PC-3 (cell line): ENCODE measurements at regions not wholly inside any gene's neighbourhood (a gene's known extent, or its start where the extent isn't known, plus 50 kb on each side); places are given as distances from the start of the nearest gene placed in this dataset.

ENCODE experiments used
- ATAC-seq: fragments of 200-7000 bp; cut with Tn5 transposase; 2 replicates; pipeline ENCODE4 v1.9.1; 2020; ENCODE audit warnings: mild to moderate bottlenecking, moderate library complexity
- BruUV-seq: library from RNA; stranded (reverse); fragments of 400-500 nt; replicated peaks from 2 replicates; lab custom pipeline; 2021; lab: Mats Ljungman, UMichigan
- CTCF ChIA-PET: fragments of 300-600 bp; sonication (Branson Sonifier 250); formaldehyde crosslinking; loops from one replicate; lab custom pipeline; 2022; ENCODE audit warnings: antibody characterized with exemption; lab: Charles Lee
- POLR2A ChIA-PET: fragments of 300-600 bp; sonication (Branson Sonifier 250); formaldehyde crosslinking; loops from one replicate; lab custom pipeline; 2022; ENCODE audit warnings: antibody characterized with exemption; ENCODE audit not compliant: unreplicated experiment; lab: Charles Lee
- DNase-seq: peaks from one replicate; pipeline ENCODE4 v3.0.0-alpha.2; 2015
- H2AFZ ChIP-seq: fragments of 300-600 bp; sonication (generic); 2 replicates; pipeline ENCODE4 v1.6.0; 2016; ENCODE audit warnings: antibody characterized with exemption, low read length
- H3F3A ChIP-seq: fragments of 300-600 bp; sonication (generic); one replicate; pipeline ENCODE4 v1.6.0; 2017; ENCODE audit warnings: antibody characterized with exemption, low read length, control low read depth, mild to moderate bottlenecking; ENCODE audit not compliant: unreplicated experiment
- H3K27ac ChIP-seq: fragments of 300-600 bp; sonication (generic); 2 replicates; pipeline ENCODE4 v1.5.1; 2016; ENCODE audit warnings: mild to moderate bottlenecking, low read length
- H3K27me3 ChIP-seq: fragments of 300-600 bp; sonication (generic); 2 replicates; pipeline ENCODE4 v1.6.1; 2016; ENCODE audit warnings: low read length, mixed read lengths
- H3K36me3 ChIP-seq: fragments of 300-600 bp; sonication (generic); 2 replicates; pipeline ENCODE4 v1.6.1; 2016; ENCODE audit warnings: low read depth, mixed run types, low read length, mixed read lengths
- H3K4me1 ChIP-seq: fragments of 300-600 bp; sonication (generic); 2 replicates; pipeline ENCODE4 v1.5.1; 2016; ENCODE audit warnings: low read length; ENCODE audit not compliant: insufficient read depth
- H3K4me2 ChIP-seq: fragments of 300-600 bp; sonication (generic); 2 replicates; pipeline ENCODE4 v1.6.0; 2016; ENCODE audit warnings: low read length
- H3K4me3 ChIP-seq: fragments of 300-600 bp; sonication (generic); 2 replicates; pipeline ENCODE4 v1.5.1; 2016; ENCODE audit warnings: mild to moderate bottlenecking, low read length, mixed read lengths
- H3K79me2 ChIP-seq: fragments of 300-600 bp; sonication (generic); 2 replicates; pipeline ENCODE4 v1.6.1; 2017; ENCODE audit warnings: low read length, mixed read lengths
- H3K9ac ChIP-seq: fragments of 300-600 bp; sonication (generic); 2 replicates; pipeline ENCODE4 v1.6.0; 2016; ENCODE audit warnings: mild to moderate bottlenecking, low read length
- H3K9me2 ChIP-seq: fragments of 300-600 bp; sonication (generic); replicated peaks from 2 replicates; pipeline ENCODE4 v1.6.1; 2016; ENCODE audit warnings: mixed run types, low read length, mixed read lengths
- H3K9me3 ChIP-seq: fragments of 300-600 bp; sonication (generic); 2 replicates; pipeline ENCODE4 v1.6.1; 2016; ENCODE audit warnings: low read length, mixed read lengths
- H4K20me1 ChIP-seq: fragments of 300-600 bp; sonication (generic); 2 replicates; pipeline ENCODE4 v1.6.1; 2016; ENCODE audit warnings: low read length, mixed read lengths
- CTCF ChIP-seq: fragments of 300-600 bp; sonication (generic); conservative IDR thresholded peaks from 2 replicates; pipeline ENCODE4 v1.5.1; 2017; ENCODE audit warnings: antibody characterized with exemption, low read depth, mild to moderate bottlenecking, low read length
- EZH2 ChIP-seq: fragments of 300-600 bp; sonication (generic); IDR thresholded peaks from one replicate; pipeline ENCODE4 v1.6.1; 2017; ENCODE audit warnings: antibody characterized with exemption, mild to moderate bottlenecking, low read length; ENCODE audit not compliant: unreplicated experiment
- EZH2phosphoT487 ChIP-seq: fragments of 300-600 bp; sonication (generic); IDR thresholded peaks from 2 replicates; pipeline ENCODE4 v1.6.1; 2018; ENCODE audit warnings: mild to moderate bottlenecking, antibody characterized with exemption, low read length, borderline replicate concordance
- intact Hi-C: fragments of 100-400 bp; cut with micrococcal nuclease; formaldehyde crosslinking; loops from 2 replicates; pipeline ENCODE4 v1.9.0; 2023

- no peak overlapping the region for H3K4me3 ChIP-seq
- intact Hi-C loops, result loop anchor here (10.0 kb wide), 1 partner anchor 125 kb away; no protein-coding TSS in a partner anchor
Observed at GRCh38 chr5:17379100-17379951, 118.7 kb upstream of the TAF11L2 start.

GRCh38 chr5:17381932-17382331 lies 116.1 kb upstream of the TAF11L2 start:
- no peaks in the 10 kb centered on the region for H3F3A ChIP-seq
- H3K79me2 ChIP-seq, result no peaks in the 10 kb centered on the region
- intact Hi-C loops, result no loop called here
- no peaks in the 10 kb centered on the region for H3K36me3 ChIP-seq
- no peaks in the 10 kb centered on the region for H3K27me3 ChIP-seq
- no peak overlapping the region for H3K4me3 ChIP-seq
- BruUV-seq, result no TSS peak
- H3K4me2 ChIP-seq, result no peak overlapping the region
- ATAC-seq (no peak), DNase-seq (no peak)
- TF ChIP-seq CTCF (no peak), EZH2 (no peak), EZH2phosphoT487 (no peak)
- CTCF ChIA-PET, result no interaction called here
- POLR2A ChIA-PET, result no interaction called here
- no peak overlapping the region for H3K27ac ChIP-seq
- H3K4me1 ChIP-seq, result peaks cover 34% of the 10 kb centered on the region
- no peak overlapping the region for H3K9ac ChIP-seq
- H2AFZ ChIP-seq, result no peak overlapping the region
- no peaks in the 10 kb centered on the region for H3K9me2 ChIP-seq
- no peaks in the 10 kb centered on the region for H3K9me3 ChIP-seq
- H4K20me1 ChIP-seq, result no peaks in the 10 kb centered on the region

More at GRCh38 chr5:17379100-17379951, 118.7 kb upstream of the TAF11L2 start:
- no peak overlapping the region for H3K9ac ChIP-seq
- peak overlapping the region; percentile 21; the same call in 1 of the 2 replicates for H3K4me2 ChIP-seq
- no peaks in the 10 kb centered on the region for H3F3A ChIP-seq
- H3K9me2 ChIP-seq, result no peaks in the 10 kb centered on the region
- no peaks in the 10 kb centered on the region for H4K20me1 ChIP-seq
- DNase-seq, result peak; percentile 76
- no TSS peak for BruUV-seq
- no peak for ATAC-seq
- no peaks in the 10 kb centered on the region for H3K27me3 ChIP-seq
- no peak overlapping the region for H2AFZ ChIP-seq
- H3K79me2 ChIP-seq, result no peaks in the 10 kb centered on the region
- CTCF ChIA-PET, result no interaction called here
- peaks cover 45% of the 10 kb centered on the region for H3K4me1 ChIP-seq
- H3K9me3 ChIP-seq, result no peaks in the 10 kb centered on the region
- no peak for TF ChIP-seq EZH2
- no peak for TF ChIP-seq CTCF
- TF ChIP-seq EZH2phosphoT487, result no peak
- POLR2A ChIA-PET, result no interaction called here
- no peaks in the 10 kb centered on the region for H3K36me3 ChIP-seq
- no peak overlapping the region for H3K27ac ChIP-seq

- intact Hi-C loops, result no loop called here
- H3K4me1 ChIP-seq, result peaks cover 27% of the 10 kb centered on the region
- H3K9me2 ChIP-seq, result no peaks in the 10 kb centered on the region
- TF ChIP-seq CTCF (no peak), EZH2phosphoT487 (no peak), EZH2 (no peak)
- no peaks in the 10 kb centered on the region for H3K79me2 ChIP-seq
- CTCF ChIA-PET, result no interaction called here
- no peaks in the 10 kb centered on the region for H3K27me3 ChIP-seq
- no peak overlapping the region for H3K4me3 ChIP-seq
- BruUV-seq, result no TSS peak
- ATAC-seq, result no peak
- POLR2A ChIA-PET, result no interaction called here
- H4K20me1 ChIP-seq, result no peaks in the 10 kb centered on the region
- no peak overlapping the region for H3K9ac ChIP-seq
- H3K36me3 ChIP-seq, result no peaks in the 10 kb centered on the region
- H3K9me3 ChIP-seq, result no peaks in the 10 kb centered on the region
- no peak overlapping the region for H2AFZ ChIP-seq
- no peak for DNase-seq
- H3K4me2 ChIP-seq, result no peak overlapping the region
- no peaks in the 10 kb centered on the region for H3F3A ChIP-seq
- no peak overlapping the region for H3K27ac ChIP-seq
Observed at GRCh38 chr5:17383526-17383925, 114.5 kb upstream of the TAF11L2 start.
